GM18858 (cell line): ENCODE measurements at regions not wholly inside any gene's neighbourhood (a gene's known extent, or its start where the extent isn't known, plus 50 kb on each side); places are given as distances from the start of the nearest gene placed in this dataset.

ENCODE experiments used
- ATAC-seq: cut with Tn5 transposase; IDR thresholded peaks from one replicate; pipeline ENCODE4 v1.9.1; 2021; ENCODE audit not compliant: unreplicated experiment

DNA sequence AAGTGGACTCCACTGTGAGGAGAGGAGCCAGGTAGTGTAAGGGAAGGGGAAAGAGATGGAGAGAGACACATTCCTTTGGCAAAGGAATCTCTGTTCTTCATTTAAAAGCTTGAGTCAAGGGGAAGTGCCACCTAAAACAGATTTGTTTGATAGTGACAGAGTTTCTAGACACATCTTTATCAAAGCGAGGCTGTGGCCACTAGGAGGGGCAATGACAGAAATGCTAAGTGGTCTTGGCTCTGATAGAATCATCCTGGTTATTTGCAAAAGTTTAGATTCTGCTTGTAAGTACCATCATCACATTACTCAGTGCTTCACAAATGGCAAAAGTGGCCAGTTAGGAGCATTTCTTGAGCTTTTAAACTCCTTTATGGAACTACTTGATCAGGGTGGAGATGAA, 261.4 kb downstream of the CNTN3 start:
- no peak for ATAC-seq

DNA sequence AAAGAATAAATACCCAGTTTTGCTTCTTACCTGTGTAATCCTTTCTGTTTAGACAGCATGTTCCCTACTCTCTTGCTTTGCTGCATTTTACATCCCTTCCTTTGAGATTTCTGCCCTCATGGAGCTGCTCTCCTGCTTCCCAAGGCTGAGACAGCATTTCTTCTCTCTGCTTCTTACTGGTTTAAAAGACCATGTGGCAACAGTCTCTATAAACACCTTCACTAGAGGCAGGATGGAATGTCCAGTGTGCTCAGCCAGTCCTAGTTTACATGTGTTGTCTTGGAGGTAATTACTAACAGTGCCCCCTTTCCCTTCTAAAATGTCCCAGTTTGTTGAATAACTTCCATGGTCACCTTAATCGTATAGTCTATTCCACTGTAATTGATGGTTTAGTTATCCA, 262.3 kb downstream of the CNTN3 start:
- no peak for ATAC-seq

DNA sequence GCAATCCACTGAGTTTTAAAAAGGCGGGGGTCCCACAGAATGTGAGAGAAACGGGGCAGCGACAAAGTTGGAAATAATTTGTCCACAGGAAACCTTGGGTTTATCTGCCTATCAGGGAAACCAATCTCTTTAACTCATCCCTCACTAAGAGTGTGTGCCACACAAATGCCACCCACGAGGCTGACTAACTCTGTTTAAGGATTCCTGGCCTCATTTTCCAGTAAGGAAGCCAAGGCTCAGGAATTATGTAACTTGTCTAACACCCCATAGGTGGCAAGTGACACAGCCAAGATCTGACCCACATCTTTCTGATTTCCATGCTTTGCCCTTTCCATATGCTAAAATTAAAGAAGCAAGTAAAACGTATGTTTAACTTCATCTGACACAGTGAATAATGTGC, 263.2 kb downstream of the CNTN3 start:
- no peak for ATAC-seq

DNA sequence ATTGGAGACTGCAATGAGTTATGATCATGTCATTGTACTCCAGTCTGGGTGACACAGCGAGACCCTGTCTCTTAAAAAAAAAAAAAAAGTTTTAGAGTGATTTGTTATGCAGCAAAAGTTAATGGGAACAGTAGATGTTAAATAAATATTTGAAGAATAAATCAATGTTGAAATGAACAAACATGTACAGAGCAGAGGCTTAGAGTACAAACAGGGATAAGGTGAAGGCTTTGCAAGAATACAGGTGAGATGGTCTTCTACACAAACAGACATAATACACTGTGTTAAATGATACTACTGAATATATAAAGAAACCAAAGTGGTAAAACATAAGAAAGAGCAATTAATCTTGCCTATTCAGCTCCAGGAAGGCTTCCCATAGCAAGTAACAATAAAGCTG, 265.4 kb downstream of the CNTN3 start:
- no peak for ATAC-seq

DNA sequence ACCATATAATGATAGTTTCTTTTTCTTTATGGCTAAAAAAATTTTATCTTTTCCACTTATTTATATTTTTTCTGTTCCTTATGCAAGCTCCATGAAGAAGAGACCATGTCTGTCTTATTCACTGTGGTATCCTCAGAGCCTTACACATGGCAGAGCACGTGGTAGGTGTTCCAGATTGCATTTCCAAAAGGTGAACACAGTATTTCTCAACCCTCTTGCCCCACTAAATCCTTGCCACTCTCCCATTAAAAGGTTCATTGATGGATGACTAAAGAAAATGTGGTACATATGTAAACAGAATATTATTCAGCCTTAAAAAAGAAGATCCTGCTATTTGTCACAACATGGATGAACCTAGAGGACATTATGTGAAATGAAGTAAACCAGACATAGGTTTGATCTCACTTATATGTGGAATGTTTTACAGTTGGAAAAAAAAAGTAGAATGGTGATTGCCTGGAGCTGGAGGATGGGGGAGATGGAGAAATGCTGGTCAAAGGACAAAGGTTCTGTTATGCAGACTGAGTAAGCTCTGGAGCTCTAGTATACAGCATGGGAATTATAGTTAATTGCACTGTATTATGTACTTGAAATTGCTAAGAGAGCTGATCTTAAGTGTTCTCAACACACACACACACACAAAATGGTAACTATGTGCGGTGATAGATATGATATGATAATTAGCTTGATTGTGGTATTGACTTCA, 266.7 kb downstream of the CNTN3 start:
- no peak for ATAC-seq

DNA sequence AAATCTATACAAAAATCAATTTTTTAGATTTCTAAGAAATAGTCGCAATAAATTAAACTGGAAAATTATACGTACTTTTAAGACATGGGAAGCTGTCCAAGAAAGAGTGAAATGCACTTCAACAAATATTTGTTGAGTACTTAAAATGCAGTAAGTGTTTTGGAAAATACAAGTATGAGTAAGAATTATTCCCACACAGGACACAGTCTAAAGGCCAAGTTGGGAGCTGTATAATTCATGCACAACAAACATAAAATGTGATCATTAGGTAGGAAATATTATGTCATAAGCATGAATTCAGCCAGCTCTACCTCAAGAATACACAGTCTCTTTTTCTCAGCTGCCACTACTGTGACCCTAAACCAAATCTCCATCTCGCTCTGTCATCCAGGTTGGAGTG, 267.6 kb downstream of the CNTN3 start:
- no peak for ATAC-seq

DNA sequence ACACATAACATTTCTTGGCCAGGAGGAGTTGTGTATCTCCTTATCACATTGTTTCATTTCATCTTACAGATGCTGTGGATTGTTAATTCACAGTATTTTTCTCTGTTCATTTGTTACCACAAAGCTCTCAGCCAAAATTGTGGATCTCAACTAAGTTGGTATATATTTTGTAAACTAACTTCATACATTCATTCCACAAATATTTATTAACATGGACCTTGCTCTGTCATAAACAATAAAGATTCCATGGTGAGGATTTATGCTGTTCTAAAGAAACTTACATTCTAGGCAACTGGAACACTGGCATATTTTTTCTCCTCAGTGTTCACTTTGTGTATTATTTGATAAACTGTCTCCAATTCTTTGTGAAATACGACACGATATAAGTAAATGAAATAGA, 268.8 kb downstream of the CNTN3 start:
- ATAC-seq: no peak

DNA sequence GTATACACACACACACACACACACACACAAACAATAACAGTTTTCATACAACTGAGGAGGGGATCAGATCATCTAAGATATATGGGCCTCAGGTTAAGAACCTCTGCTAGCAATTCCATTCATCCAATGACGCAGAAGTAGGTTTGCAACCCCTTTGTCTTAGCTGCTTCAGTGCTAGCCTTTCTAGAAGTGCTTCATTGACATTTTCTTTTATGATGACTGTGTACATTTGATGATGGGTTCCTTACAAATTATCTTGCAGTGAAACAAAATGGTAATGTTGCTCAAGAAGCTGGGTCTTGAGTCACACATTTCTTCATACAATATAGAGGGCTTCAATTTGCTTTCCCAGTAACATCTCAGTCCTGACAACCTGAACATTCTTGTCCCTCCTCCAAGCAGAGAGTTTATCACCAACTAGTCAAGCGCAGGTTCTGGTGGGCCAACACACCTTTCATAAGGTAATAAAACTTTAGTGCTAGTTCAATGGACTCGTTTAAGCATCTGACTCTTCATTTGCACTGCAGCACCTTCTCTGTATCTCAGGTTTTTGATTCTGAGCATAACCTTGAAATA, 269.5 kb downstream of the CNTN3 start:
- ATAC-seq: no peak

DNA sequence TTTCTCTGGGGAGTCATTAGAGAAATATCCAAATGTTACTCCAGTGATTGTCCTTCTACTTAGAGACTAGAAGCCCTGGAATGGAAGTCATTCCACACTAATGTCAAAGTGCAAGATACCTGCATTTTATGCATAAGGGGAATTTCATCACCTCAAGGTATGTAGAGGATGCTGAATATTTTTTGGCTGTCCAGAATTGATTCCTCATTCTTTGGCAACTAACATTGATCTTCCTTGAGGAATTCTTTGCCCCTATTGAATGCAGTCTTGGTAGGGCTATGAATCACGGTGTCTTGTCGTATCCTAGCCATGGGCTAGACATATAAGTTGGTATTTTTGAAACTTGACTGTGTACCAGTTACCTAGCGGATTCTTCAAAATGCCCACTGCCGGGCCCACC, 271.1 kb downstream of the CNTN3 start:
- no peak for ATAC-seq

DNA sequence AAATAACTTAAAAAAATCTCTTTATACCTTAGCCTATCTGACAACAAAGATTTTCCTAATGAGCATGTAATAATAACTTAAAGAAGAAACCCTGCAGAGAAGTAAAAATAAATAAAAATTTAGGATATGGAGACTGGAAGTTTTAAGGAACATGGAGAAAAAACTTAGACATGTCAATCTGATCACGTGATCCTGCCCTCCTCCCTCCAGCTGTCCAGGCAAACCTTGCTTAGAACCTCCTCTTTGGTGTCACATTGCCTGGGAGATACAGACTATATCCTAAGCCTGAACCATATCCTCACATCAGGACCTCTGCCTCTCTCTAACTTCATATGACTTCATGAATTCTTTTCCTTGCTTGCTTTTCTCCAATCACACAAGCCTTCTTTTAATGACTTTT, 275.5 kb downstream of the CNTN3 start:
- no peak for ATAC-seq

DNA sequence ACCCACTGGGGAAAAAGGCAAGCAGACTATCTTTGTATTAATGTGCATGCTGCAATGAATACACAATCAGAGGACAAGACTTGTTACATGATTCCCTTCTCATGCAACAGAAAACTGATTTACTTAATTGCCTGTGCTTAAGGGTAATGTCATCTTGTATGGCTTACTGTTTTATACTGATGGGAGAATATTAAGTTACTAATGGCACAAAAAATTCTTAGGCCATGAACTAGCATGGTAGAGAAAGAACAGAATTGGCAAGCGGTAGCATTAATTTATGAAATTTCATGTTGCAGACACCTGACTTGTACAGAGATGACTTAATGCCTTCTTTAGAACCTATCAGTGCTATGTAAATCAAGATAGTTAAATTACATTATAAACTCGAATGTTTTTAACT, 282.3 kb downstream of the CNTN3 start:
- no peak for ATAC-seq

DNA sequence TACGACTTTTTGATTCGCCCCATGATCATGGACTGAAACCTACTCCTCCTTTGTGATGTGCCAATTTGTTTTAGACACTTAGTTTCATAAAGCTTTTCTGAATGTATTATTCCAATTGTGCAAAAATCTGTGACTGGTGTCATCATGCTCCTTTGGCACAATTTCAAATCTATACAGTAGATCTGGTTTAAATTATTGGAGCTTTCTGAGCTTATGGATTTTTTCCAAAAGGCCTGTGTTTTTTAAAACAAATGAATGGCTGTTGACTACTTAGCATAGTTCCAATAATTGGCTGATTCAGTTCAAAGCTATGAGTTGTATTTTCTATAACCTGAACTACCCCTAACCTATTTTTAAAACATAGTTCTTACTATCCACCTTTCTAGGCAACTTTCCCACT, 282.7 kb downstream of the CNTN3 start:
- no peak for ATAC-seq

DNA sequence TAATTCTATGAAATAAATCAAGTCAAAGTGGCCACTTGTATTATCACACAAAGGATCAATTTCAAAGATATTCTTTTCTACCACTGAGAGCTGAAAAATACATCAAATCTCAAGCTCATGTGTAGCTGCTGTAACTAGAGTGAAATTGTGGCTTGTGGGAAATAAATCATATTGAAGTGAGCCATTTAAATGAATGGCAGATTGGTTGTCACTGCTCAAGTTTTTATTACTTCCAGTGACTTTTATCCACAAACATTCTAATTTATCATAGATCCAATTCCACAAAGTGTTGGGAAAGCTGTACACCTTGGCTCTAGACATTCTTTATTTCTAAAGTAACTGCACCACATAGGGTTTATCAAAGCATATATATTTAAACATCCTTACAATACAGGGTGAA, 285.4 kb downstream of the CNTN3 start:
- ATAC-seq: no peak

DNA sequence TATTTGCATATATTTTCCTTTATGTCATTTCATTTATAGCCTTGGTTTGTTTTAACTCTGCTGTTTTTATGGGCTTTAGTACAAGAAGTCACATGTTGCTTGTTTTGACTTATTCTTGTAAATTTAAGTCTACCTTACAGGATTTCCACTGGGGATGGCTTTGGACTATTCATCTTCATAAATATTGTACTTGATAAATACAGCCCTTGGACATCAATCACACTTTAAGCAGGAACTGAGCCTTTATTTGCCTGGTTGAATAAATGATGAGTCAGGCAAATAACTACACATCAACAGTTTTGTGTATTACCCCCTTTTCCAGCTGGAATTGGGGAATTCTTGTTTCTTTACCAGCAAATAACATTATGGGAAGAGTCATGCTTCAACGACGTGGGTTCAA, 286.0 kb downstream of the CNTN3 start:
- no peak for ATAC-seq

DNA sequence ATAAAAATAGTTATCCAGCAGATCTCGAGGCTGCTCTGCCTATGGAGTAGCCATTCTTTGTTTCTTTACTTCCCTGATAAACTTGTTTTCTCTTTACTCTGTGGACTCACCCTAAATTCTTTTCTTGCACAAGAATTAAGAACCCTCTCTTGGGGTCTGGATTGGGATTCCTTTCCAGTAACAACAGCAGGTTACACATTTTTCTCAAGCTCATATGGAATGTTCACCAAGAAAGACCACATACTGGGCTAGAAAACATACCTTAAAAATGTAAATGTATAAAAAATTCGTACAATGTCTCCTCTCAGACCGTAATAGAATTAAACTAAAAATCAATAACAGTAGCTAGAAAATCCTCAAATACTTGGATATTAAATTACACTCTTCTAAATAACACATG, 299.2 kb downstream of the CNTN3 start:
- ATAC-seq: no peak

DNA sequence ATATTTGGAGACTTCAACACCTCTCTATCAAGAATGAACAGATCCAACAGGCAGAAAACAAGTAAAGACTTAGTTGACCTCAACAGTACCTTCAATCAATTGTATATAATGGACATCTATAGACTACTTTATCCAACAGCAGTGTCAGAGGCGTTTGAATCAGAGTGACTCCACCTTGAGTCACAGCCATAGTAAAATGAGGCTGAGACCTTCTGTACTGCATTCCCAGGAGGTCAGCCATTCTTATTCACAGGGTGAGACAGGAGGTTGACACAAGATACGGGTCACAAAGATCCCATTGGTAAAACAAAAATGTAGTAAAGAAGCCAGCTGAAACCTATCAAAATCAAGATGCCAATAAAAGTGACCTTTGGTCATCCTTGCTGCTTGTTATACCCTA, 299.8 kb downstream of the CNTN3 start:
- no peak for ATAC-seq

DNA sequence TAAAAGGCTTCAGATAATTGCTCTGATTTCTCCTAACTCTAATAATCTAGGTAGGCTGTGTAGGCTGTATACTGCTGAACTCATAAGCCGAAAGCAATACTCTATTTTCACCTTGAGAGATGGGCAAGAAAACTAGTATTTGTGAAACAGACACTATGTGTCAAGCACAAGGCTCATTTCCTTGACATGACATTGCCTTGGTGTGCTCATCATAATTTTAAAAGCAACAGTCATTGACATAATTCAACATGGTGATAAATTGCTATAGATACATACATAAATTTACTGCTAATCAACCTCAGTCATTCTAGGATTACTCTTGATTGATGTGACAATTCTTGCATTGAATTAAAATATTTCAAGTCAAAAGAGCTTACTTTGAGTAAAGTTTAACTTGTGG, 304.7 kb downstream of the CNTN3 start:
- ATAC-seq: no peak

DNA sequence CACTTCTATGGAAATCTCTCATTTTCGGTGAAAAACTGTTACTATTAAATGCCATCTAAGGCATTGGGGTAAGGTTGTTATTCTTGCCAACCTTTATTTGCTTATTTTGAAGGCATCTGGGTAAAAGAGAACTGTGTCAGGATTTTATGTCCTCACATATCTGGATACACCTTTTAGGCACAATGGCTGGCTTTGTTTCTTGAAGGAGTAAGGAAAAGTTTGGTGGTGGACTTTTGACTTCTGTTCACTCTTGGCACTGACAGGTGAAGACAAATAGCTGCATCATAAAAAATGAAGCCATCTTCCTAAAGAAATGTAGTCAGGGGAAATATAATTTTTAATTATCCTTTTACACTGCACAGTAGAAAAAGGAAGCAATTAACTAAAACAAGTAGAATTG, 310.0 kb downstream of the CNTN3 start:
- ATAC-seq: no peak

DNA sequence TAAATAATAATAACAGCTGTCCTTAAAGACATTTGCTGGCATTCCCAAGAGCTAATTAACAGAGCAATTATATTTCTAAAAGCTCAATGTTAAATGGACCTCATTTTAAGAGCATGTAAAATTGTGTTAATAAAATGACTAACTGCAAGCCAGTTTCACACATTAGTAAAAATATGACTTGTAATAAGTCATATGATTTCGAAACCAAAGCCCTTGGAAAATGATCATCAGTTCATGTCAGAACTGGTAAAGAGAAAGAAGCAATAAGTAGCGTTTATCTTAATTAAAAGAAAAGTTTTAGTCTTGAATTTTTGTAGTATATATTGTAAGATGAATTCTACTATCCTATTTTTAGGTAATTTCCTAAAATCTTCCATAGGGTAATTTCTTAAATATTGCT, 310.7 kb downstream of the CNTN3 start:
- no peak for ATAC-seq

DNA sequence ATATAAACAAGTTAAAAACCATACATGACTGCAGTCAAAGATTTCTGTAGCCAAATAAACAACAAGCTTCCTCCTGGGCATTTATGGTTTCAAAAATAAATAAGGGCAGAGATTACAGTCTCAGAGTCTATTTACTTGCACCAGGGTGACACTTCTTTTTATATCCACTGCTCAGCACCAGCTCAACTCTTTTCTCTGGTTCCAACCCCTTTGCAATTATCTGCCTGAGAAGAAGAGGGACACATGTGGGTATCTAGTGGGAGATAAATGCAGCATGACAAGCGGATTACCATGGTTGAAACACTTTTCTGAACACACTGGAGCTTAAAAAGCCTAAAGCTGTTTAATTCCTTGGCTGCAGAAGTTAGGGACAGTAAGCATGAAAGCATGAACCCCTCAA, 311.5 kb downstream of the CNTN3 start:
- ATAC-seq: no peak

DNA sequence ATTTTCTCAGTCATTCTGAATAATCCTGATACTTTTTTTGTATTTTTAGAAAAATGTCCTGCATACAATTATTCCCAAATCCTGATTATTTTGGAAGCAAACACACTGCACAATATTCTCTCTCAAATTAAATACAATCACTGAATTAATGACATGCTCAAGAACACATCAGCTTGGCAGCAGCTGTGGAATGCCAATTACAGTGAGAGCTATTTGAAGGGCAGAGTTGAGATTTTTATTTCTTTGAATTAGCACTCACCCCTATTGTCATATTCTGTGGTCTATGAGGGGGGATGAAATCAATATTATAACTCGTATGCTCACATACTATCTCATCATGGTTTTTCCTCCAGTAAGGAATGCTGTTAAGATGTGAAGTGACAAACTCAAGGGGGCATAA, 312.2 kb downstream of the CNTN3 start:
- no peak for ATAC-seq

DNA sequence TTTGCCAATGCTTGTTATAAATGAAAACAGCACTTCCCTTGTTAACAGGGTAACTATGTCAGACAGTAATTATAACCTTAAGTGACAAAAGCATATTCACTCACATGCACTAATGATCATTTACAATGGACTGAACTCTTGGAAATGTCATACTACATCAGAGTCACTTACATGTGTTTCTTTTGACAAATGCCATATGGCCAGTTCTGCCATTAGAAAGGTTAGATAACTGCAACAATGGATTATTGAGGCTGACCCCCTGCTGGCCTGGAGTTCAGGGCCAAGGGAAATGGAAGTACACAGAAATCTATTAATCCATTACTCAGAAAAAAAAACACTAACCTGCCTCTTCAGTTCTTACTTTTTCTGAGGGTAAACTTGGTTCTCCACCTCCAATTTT, 313.4 kb downstream of the CNTN3 start:
- no peak for ATAC-seq

DNA sequence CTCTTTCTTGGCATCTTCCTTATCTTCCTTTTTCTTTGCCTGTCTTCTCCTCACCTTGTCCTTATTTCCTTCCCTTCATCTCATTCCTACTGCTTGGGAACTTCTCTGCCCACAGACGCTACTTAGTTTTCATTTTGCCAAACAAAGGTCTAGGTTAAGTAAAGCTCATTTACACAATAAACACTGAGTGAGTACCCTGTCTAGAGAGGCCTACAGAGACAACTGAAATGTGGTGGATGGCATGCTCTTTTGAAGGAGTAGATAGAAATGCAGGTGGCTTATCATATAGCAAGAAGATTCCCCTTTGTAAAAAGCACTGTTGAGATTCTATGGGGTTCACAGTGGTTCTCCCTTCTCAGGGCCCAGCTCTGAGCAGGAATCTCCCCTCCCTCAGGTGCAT, 319.0 kb downstream of the CNTN3 start:
- no peak for ATAC-seq
